Choroid plexus epithelial cell (primary cell): ENCODE measurements at regions not wholly inside any gene's neighbourhood (a gene's known extent, or its start where the extent isn't known, plus 50 kb on each side); places are given as distances from the start of the nearest gene placed in this dataset.

ENCODE experiments used
- DNase-seq: peaks from one replicate; pipeline ENCODE4 v3.0.0-alpha.2; 2010; ENCODE audit warnings: low read depth
- H3K4me3 ChIP-seq: 2 replicates; pipeline ENCODE4 v1.5.1; 2011; ENCODE audit warnings: low read depth, mild to moderate bottlenecking, control low read depth, low read length, moderate library complexity
- CTCF ChIP-seq: conservative IDR thresholded peaks from 2 replicates; pipeline ENCODE4 v1.5.1; 2011; ENCODE audit warnings: low read depth, mild to moderate bottlenecking, control low read depth, inconsistent platforms, low read length, moderate library complexity

- no peak for TF ChIP-seq CTCF
- no peak for DNase-seq
- no peak overlapping the region for H3K4me3 ChIP-seq
Measured at GRCh38 chr11:116478669-116479668, 293.8 kb downstream of the BUD13 start.

GRCh38 chr11:116478205-116478604 is 294.6 kb downstream of the BUD13 start:
- no peak overlapping the region for H3K4me3 ChIP-seq
- TF ChIP-seq CTCF = no peak
- DNase-seq = no peak

GRCh38 chr11:116473790-116474346 is 298.9 kb downstream of the BUD13 start:
- no peak for TF ChIP-seq CTCF
- DNase-seq = no peak

GRCh38 chr11:116473206-116473769 is 299.5 kb downstream of the BUD13 start:
- TF ChIP-seq CTCF = no peak
- H3K4me3 ChIP-seq = no peak overlapping the region
- DNase-seq = no peak

More at GRCh38 chr11:116473790-116474346, 298.9 kb downstream of the BUD13 start:
- H3K4me3 ChIP-seq = no peak overlapping the region

GRCh38 chr11:116472651-116473050 is 300.1 kb downstream of the BUD13 start:
- no peak for TF ChIP-seq CTCF
- H3K4me3 ChIP-seq = no peak overlapping the region
- DNase-seq = peak; percentile 1

- peak; percentile 15 for DNase-seq
- TF ChIP-seq CTCF = no peak
- no peak overlapping the region for H3K4me3 ChIP-seq
Measured at GRCh38 chr11:116471608-116472256, 301.1 kb downstream of the BUD13 start.
